ENCODE measurements at regions not wholly inside any gene's neighbourhood (a gene's known extent, or its start where the extent isn't known, plus 50 kb on each side); places are given as distances from the start of the nearest gene placed in this dataset.

GRCh38 chr1:23639460-23640095 is 52.0 kb upstream of the RPL11 start:
- no peak for DNase-seq
- Histone ChIP-seq H3K36me3 (no peaks in the 10 kb centered on the region), H3K9me3 (no peaks in the 10 kb centered on the region), H3K27me3 (peaks cover 0 to 8% (median 0%) of the 10 kb centered on the region in 4 donors), H3K4me1 (peaks cover 0 to 24% (median 3%) of the 10 kb centered on the region in 3 donors), H3K4me3 (no peak overlapping the region), H3K27ac (no peak overlapping the region)
- 53 to 71% methylated on average over 2 of the region's 7 CpGs for WGBS, 2 donors
- no peak for TF ChIP-seq POLR2A (IDR thresholded peaks at IDR 0.05)
- TF ChIP-seq, protein P1, sequence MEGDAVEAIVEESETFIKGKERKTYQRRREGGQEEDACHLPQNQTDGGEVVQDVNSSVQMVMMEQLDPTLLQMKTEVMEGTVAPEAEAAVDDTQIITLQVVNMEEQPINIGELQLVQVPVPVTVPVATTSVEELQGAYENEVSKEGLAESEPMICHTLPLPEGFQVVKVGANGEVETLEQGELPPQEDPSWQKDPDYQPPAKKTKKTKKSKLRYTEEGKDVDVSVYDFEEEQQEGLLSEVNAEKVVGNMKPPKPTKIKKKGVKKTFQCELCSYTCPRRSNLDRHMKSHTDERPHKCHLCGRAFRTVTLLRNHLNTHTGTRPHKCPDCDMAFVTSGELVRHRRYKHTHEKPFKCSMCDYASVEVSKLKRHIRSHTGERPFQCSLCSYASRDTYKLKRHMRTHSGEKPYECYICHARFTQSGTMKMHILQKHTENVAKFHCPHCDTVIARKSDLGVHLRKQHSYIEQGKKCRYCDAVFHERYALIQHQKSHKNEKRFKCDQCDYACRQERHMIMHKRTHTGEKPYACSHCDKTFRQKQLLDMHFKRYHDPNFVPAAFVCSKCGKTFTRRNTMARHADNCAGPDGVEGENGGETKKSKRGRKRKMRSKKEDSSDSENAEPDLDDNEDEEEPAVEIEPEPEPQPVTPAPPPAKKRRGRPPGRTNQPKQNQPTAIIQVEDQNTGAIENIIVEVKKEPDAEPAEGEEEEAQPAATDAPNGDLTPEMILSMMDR (IDR thresholded peaks at IDR 0.05), result no peak
- intact Hi-C loops (cut with DNase I), result no loop called here

DNA sequence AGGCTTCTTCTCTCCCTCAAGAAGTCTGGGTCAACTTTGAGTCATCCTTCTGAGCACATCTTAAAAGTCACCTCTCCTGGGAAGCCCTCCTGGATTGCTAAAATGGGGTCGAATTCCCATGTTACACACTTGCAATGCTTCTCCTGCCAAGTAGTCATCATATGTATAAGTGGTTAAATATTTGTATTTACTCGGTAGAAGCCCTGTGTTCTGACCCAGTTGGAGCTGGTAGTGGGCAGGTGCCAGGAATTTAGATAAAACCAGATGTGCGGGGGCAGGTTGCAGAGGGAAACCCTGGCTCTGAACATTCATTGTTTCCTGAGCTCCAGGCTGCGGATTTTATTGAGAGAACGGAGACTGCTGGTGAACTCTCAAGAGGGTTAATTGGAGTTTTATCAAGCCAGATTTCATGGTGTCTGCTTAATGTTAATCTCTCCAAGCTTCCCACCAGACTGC is 52.8 kb upstream of the RPL11 start:
- Histone ChIP-seq H3K4me3 (no peak overlapping the region), H3K36me3 (no peaks in the 10 kb centered on the region), H3K27ac (no peak overlapping the region), H3K9me3 (no peaks in the 10 kb centered on the region), H3K4me1 (peaks cover 0 to 30% (median 3%) of the 10 kb centered on the region in 3 donors), H3K27me3 (peaks cover 0 to 8% (median 0%) of the 10 kb centered on the region in 4 donors)
- intact Hi-C loops (cut with DNase I), result no loop called here
- no peak for DNase-seq
- TF ChIP-seq POLR2A (IDR thresholded peaks at IDR 0.05), result no peak
- TF ChIP-seq, protein P1 (IDR thresholded peaks at IDR 0.05), result no peak
- 54 to 60% methylated on average over 5 of the region's 5 CpGs for WGBS, 2 donors

DNA sequence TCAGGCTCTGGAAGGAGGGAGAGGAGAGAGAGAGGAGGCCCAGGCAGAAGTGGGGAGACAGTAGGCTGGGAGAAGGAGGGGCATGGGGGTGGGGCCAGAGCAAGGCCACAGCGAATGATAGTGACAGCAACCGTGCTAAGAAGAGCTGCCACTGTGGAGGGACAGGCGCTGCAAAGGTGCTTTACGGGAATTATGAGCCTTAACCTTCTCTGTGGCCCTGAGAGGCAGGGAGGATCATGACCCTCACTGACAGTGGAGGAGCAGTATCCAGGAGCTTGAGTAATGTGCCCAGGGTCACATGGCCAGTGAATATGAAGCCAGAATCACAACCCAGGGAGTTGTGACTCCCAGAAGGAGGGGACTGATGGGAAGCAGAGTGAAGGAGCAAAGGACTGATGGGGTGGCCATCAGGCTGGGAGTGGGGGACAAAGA is 53.4 kb upstream of the RPL11 start:
- Histone ChIP-seq H3K36me3 (no peaks in the 10 kb centered on the region), H3K9me3 (no peaks in the 10 kb centered on the region), H3K4me1 (peaks cover 0 to 30% (median 3%) of the 10 kb centered on the region in 3 donors), H3K27ac (no peak overlapping the region), H3K4me3 (no peak overlapping the region), H3K27me3 (peaks cover 0 to 8% (median 0%) of the 10 kb centered on the region in 4 donors)
- intact Hi-C loops (cut with DNase I), result no loop called here
- no peak for DNase-seq
- 76 to 84% methylated on average over 4 of the region's 4 CpGs for WGBS, 2 donors
- TF ChIP-seq, protein P1 (IDR thresholded peaks at IDR 0.05), result no peak
- no peak for TF ChIP-seq POLR2A (IDR thresholded peaks at IDR 0.05)

- TF ChIP-seq, protein P1 (IDR thresholded peaks at IDR 0.05), result no peak
- no peak for TF ChIP-seq POLR2A (IDR thresholded peaks at IDR 0.05)
- 93 to 100% methylated on average over 2 to 5 of the region's 7 CpGs for WGBS, 2 donors
Measured at GRCh38 chr1:23636009-23636408, 55.6 kb upstream of the RPL11 start.

GRCh38 chr1:23634840-23635651 is 56.6 kb upstream of the RPL11 start:
- Histone ChIP-seq H3K27ac (peak overlapping the region; percentile 50 to 83 (median 76)), H3K4me3 (peak overlapping the region; percentile 6 to 59 (median 39)), H3K27me3 (peaks cover 0 to 8% (median 0%) of the 10 kb centered on the region in 4 donors), H3K4me1 (peaks cover 0 to 30% (median 3%) of the 10 kb centered on the region in 3 donors), H3K36me3 (no peaks in the 10 kb centered on the region), H3K9me3 (no peaks in the 10 kb centered on the region)
- DNase-seq, result no peak
- TF ChIP-seq POLR2A (IDR thresholded peaks at IDR 0.05), result no peak
- TF ChIP-seq, protein P1 (IDR thresholded peaks at IDR 0.05), result peak; percentile 90 to 97 (median 92)
- WGBS, 2 donors, result 31 to 34% methylated on average over 13 to 17 of the region's 17 CpGs
- intact Hi-C loops (cut with DNase I), result no loop called here

More at GRCh38 chr1:23636009-23636408, 55.6 kb upstream of the RPL11 start:
- no peak for DNase-seq
- intact Hi-C loops (cut with DNase I), result loop anchor here (2.0 kb wide), 1 partner anchor 91 kb away; no protein-coding TSS in a partner anchor
- H3K36me3 ChIP-seq, result no peaks in the 10 kb centered on the region
- H3K4me1 ChIP-seq, result peaks cover 0 to 30% (median 3%) of the 10 kb centered on the region in 3 donors
- H3K9me3 ChIP-seq, result no peaks in the 10 kb centered on the region
- H3K4me3 ChIP-seq, result no peak overlapping the region
- H3K27ac ChIP-seq, result no peak overlapping the region
- H3K27me3 ChIP-seq, result peaks cover 0 to 8% (median 0%) of the 10 kb centered on the region in 4 donors

Data from esophagus squamous epithelium (tissue), 5 donors.